NCI-H82 (cell line): ENCODE measurements at regions not wholly inside any gene's neighbourhood (a gene's known extent, or its start where the extent isn't known, plus 50 kb on each side); places are given as distances from the start of the nearest gene placed in this dataset.

Experiments used
- DNase-seq: peaks from one replicate; lab custom pipeline; 2025; lab: John Stamatoyannopoulos, UW

DNA sequence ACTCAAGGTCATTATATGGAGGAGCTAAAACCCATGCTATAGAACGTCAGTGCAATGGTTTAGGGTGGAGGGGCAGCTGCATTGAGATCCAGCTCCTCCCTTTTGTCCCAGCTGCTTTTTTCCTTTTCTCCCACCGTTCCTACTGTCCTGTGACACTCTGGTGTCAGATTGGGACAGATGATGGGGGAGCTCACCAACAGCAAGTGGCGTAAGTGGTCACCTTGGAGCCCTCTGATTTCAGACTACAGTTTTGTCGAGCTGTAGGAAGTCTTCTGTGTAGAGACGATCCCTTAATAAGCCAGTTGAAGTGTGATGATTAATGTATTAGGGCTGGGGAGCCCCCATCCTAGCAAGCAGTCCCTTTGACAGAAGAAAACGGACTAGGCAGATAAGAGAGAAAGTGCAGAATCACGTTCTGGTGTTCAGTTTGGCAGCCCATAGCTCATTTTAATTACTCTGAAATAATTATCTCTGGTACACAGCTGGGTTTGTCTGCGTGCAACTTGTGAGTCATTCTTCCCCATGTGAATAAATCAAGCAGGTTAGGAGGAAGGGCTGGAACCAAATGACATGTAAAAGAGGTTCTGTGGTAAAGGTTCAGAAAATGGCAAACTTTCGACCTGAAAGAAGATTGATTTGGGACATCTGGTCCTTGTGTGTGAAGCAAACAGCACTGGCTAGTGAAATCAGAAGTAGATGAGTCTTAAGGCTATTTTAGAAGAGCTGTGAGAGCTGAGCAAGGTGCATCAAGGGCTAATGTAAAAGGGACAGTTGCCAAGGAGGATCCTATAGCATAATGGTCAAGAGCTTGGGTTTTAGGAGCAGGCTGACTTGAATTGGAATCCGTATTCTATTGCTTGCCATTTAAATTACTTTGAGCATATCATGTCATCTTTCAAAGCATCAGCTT, 241.4 kb downstream of the EDEM1 start:
- DNase-seq: no peak

DNA sequence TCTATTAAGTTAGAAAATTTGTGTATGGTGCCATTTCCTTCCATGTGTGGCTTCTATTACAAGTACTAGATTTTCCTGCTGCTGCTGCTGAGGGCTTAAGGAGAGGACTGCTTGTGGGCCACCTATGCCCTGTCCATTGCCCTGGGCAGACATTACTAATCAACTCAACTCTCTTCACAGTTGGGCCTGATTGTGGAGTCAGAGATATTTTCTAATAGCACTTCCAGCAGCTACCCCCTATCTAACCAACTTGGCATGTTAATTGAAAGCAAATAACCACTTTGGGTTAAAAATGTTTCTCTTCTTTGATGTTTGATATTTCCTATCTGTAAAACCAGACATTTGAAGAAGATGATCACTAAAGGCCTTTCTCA, 242.0 kb downstream of the EDEM1 start:
- DNase-seq: no peak

DNA sequence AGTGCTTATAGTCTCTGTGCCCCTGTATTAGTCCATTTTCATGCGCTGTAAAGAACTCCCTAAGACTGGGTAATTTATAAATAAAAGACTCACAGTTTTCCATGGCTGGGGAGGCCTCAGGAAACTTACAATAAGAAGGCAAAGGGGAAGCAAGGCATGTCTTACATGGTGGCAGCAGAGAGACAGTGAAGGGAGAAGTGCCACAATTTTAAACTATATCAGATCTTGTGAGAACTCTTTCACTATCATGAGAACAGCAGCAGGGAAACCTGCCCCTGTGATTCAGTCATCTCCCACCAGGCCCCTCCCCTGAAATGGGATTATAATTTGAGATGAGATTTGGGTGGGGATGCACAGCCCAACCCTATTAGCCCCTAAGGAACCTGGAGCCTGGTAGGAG, 243.2 kb downstream of the EDEM1 start:
- DNase-seq: no peak

DNA sequence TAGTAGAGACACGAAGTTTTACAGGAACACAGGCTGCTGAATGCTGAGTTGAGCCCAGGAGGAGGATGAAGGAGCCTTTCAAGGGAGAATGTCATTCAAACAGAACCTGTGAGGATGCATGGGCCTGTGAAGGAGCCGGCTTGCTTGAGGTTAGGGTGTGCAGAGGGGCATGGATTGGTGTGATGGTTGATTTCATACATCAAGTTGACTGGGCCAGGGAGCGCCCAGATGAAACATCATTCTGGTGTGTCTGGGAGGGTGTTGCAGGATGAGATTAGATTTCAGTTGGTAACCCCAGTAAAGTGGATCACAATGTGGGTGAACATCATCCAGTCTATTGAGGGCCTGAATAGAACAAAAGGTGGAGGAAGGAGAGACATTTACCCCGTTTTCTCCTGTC, 243.6 kb downstream of the EDEM1 start:
- DNase-seq: no peak

DNA sequence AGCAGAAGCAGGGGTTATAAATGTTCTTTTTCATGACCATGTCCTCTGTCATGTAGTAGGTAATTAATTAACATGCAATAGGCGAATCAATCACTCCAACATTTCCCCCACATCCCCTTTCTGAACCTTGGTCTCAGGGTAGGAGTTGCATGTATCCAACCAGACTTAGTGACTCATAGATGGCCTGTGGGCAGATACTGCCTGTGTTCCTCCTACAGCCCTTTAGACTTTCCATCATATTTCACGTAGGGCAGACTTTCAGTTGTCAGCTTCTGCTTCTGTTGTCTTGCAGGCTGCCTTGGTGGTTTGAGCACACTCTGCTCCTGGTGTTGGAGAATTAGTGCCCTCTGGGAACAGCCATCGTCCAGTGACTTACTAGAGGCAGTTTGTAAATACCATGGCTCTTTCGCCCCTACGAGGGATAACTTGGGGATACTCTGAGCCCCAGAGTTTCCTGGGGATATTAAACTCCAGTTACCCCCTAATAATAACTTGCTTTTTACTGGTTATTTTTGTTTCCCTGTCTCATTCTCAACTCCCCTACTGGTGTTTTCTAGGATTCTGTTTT, 244.4 kb downstream of the EDEM1 start:
- no peak for DNase-seq

DNA sequence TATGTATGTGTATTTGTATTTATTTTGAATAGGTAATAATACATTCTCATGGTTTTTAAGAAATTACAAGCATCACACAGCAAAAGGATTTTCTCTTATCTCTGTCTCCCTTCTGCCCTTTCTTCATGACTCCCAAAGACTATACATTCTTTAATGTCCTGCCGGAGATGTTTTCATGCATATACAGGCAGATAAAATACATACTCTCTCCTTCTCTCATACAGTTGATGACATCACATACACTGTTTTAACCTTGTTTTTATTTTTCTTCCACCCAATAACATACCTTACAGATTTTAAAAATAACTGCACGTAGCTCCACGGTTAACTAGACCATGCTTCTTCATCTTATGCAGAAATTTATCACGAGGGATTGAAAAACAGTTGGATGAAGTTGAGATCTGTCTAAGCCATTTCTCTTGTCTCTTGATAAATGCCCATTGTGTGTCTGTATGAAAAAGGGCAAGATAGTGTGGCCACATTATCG, 249.8 kb downstream of the EDEM1 start:
- DNase-seq: no peak

DNA sequence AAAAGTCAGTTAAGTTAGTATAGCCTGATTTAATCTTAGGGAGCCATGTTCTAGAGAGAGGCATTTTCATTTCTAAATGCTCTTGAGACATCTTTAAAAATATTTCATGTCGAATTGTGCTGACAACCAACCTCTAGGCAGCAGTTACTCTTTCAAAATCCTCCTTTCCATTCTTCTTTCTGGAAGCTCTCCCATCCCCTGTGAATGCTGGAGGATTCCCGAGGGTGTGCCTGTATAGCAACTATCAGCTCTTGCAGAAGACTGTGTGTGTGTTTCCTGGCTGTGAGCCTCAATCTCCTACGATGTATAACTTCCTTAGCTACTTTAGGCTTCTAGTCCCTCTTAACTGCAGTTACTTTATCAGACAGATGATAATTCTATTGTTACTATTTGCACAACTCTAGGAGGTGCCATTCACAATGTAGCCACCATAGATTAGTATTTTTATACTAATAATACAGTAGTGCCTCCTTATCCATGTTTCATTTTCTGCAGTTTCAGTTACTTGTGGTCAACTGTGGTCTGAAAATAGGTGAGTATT, 250.3 kb downstream of the EDEM1 start:
- DNase-seq: no peak

DNA sequence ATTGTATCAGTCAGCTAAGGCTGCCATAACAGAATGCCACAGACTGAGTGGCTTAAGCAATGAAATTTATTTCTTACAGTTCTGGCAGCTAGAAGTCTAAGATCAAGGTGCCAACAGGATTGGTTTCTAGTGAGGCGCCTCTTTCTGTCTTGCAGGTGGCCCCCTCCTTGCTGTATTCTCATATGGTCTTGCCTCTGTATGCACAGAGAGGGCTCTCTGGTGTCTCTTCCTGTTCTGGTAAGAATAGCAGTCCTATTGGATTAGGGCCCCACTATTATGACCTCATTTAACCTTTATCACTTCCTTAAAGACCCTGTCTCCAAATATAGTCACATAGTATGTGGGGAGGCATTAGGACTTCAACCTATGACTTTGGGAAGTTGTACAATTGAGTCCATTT, 253.9 kb downstream of the EDEM1 start:
- no peak for DNase-seq

DNA sequence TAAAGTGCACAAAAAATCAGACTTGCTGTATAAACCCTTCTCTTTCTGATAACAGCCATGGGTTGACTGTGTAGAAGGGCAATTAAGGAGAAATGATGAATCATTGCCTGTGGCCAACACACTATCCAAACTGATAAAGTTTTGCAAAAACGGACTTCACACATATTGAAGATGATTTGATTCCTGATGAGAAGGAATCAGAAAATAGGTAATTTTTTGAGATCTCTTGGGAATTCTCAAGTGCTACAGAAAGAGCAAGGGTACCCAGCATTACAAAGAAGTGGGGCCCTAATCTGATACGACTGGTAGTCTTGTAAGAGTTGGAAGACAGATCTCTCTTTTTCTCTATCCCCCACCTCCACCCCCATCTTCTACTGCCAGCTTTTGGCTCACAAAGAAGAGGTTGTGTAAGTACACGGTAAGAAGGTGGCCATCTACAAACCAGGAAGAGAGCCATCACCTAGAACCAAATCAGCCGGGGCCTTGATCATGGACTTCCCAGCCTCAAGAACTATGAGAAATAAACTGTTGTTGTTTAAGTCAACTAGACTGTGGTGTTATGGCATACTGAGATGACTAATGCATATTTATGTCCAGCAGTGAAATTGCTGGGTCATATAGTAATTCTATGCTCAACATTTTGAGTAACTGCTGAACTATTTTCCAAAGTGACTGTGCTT, 254.7 kb downstream of the EDEM1 start:
- DNase-seq: no peak

DNA sequence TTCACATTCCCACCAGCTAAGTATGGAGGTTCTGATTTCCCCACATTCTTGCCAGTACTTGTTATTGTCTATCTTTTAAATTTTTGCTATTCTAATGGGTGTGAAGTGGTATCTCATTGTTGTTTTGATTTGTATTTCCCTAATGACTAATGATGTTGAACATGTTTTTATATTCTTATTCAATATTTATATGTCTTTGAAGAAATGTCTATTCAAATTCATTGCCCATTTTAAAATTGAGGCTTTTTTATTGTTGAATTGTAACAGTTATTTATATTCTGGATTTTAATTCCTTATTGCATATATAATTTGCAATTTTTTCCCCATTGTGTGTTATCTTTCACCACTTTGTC, 255.3 kb downstream of the EDEM1 start:
- no peak for DNase-seq

DNA sequence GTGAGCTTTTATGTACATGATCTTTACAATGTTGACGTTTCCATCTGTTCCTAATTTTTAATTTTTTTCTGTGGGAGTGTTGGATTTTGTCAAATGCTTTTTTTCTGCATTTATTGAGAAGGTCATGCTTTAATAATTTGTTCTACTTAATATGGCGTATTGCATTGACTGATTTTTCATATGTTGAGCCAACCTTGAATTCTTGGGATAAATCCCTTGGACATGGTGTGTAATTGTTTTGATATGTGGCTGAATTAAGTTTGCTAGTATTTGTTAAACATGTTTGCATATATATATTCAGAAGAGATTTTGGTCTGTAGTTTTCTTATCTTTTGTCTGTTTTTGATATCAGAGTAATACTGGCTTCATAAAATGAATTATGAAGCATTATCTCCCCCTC, 256.7 kb downstream of the EDEM1 start:
- DNase-seq: no peak

DNA sequence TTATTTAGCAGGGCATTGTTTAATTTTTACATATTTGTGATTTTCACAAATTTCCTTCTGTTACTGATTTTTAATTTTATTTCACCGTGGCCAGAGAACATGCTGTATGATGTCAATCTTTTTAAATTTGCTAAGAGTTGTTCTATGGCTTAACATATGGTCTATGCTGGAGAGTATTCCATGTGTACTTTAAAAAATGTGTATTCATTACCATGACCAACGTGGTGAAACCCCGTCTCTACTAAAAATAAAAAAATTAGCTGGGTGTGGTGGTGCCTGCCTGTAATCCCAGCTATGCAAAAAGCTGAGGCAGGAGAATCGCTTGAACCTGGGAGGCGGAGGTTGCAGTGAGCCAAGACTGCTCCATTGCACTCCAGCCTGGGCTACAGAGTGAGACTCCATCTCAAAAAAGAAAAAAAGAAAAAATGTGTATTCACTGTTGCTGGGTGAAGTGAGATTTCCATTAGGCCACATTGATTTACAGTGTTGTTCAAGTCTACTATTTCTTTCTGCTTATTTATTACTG, 258.2 kb downstream of the EDEM1 start:
- DNase-seq: no peak

DNA sequence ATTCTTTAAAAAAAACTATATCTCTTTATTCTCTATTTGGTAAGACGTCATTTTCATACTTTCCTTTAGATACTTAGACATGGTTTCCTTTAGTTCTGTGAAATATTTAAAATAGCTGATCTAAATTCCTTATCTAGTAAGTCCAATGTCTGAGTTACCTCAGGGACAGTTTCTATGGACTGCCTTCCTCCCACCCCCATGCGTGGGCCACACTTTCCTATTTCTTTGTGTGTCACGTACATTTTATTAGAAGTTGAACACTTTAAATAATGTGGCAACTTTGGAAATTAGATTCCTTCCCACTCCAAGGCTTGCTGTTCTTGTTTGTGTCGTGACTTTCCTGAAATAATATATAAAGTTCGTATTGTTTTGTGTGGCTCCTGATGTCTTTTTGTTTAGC, 260.7 kb downstream of the EDEM1 start:
- DNase-seq: no peak

DNA sequence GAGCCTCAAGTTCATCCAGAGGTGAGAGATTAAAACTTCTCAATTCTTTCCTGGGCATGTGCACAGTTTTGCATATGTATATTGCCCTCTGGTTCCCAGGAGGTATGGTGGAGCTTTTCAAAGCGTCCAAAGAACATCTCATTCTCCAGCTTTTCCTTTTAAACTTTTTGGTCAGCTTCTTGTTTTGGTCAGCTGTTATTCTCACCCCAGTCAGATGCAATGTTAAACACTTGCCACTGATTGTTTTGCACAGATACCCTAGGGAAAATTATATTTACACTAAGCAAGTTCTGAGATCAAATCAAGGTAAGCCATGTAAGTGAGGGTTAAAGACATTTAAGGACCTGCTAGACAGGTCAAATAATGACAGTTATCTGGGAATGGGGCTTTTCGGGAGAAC, 261.3 kb downstream of the EDEM1 start:
- no peak for DNase-seq

DNA sequence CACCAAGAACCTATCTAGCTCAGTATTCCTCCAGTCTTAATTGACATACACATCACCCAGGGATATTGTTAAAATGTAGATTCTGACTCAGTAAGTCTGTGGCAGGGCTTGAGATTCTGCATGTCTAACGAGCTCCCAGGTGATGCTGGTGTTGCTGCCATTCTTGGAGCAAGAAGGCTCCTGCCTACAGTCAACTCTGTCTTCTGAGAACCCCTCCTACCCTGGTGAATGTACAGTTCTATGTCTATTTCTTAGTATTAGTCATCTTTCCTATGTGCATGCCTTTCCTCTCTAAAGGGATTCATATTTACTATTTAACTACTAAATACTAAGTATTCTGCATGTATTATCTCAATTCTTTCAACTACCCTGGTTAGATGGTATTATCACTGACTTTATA, 268.7 kb downstream of the EDEM1 start:
- no peak for DNase-seq

DNA sequence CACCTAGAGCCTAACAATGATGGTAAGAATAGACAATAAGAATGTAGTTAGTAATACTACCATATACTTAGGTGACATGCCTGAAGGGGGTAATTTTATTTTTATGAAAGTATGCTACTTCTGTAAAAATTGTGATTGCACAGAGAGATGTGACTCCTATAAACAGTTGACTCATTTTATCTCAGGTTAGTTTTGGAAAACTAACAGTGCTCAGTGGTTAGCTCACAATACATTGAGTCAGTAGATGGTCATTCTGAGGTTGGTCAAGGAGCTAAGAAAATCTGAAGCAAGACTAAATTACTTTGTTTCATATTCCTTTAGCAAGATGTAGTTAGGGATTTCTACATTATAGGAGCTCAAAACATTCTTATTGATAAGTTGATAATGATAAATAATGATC, 271.0 kb downstream of the EDEM1 start:
- no peak for DNase-seq

DNA sequence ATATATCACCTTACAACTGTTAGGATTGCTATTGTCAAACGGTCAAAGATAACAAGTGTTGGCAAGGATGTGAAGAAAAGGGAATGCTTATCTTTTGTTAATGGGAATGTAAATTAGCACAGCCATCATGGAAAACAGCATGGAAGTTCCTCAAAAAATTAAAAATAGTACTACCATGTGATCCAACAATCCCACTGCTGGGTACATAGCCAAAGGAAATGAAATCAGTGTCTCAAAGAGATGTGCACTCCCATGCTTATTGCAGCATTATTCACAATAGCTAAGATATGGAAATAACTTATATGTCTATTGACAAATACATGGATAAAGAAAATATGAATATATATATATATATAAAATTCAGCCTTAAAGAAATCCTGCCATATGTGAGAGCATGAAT, 274.6 kb downstream of the EDEM1 start:
- no peak for DNase-seq

DNA sequence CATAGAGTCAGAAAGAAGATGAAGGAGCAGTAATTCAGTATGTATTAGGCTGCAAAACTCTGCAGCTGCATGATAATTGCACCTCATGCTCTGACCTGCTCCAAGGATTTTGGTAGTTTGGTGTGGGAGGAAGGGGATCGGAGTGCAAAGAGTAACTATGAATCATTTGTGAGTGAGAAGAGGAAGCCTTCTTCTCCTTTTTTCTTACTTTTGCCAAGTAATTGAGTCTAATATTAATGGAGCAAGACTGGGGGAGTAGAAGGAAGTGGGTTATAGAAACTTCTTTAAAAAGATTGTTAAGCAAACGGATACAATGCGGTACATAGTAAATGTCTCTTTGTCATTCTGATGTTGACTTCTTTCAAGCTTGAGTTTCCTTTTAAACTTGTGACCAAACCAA, 276.5 kb downstream of the EDEM1 start:
- DNase-seq: no peak

DNA sequence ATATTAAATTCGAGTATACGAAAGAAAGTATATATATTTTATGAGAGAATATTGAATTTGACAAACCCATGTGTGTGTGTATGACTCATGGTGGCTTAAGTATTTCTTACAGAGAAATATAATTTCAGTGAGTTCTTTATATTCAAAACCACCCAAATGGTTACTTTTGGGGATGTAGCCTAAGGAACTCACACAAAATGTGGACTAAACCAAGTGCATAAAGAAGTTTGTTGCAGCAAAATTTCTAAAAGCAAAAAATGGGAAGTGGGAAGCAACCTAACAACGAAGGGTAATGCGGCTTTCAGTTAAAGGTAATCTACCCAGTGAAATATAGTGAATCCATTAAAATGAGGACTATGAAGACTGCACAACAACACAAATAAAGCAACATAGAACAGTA, 277.1 kb downstream of the EDEM1 start:
- no peak for DNase-seq

DNA sequence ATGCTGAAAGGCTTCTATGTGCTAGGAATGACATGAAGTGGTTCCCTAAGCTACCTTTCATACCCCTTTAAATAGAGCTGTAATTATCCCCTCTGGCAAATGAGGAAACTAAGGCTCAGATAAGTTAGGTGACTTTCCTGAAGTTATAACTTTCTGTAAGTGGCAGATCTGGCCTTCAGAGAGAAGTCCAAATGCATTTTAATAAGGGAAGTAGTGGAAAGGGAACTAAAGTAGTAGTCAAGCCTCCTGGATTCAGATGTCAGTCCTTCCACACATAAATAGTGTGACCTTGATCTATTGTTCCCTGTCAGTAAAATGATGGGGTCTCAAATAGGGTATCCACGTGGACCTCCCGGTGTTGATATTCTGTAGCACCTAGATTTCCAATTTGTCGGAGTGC, 277.7 kb downstream of the EDEM1 start:
- no peak for DNase-seq

DNA sequence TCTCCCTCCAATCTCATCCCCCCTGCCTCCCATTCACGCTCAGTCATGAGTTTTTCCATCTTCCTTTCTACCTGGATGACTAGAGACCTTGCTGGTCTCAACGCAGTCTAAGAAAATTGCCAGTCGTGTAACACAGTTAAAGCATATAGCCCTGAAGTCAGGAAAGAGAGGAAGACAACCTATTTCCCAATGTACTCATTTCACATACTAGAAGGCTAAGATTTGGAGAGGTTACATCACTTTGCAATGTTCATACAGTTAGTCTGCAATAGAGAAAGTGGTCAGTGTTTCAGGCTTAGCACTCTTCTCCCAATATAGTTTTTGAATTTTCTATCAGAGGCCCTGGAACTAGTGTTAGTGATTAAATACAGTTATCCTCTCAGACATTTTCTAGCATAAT, 278.6 kb downstream of the EDEM1 start:
- DNase-seq: no peak

DNA sequence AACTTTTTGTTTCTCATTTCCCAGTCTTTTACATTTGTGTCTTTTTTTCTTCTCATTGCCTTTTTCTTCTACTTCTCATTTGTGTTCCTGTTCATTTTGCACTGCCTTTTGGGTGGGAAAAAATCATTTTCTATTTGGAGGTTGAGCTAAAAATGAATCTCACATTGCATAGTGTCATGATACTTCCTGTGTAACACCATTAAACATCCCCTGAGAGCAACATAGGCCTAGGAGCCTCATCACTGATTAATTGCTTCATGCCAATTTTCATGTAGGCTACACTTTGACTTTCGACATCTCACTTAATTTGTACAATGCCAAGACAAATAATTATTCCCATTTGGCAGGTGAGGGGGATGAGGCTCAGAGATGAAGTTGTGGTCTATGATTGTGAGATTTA, 279.2 kb downstream of the EDEM1 start:
- DNase-seq: no peak

DNA sequence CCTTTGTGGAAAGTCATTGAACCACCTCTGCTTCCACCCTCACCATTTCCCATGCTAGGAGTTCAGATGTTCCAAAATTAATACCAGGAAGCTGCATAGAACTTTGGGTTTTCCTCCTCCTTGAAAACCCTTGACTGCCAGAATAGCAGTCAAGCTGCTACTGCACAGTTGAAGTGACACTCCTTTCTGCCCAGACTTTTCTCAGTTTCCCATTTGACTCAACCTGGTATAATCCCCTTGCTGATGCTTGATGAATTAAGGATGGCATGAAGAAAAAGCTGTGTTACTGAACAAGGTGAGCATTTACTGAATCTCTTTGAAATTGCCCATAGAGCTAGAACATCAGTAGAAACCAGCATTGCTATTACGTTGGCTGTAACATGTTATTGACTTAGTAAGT, 286.0 kb downstream of the EDEM1 start:
- DNase-seq: no peak
